22Rv1 (cell line): ENCODE measurements at regions not wholly inside any gene's neighbourhood (a gene's known extent, or its start where the extent isn't known, plus 50 kb on each side); places are given as distances from the start of the nearest gene placed in this dataset.

ENCODE experiments used
- H3K27ac ChIP-seq: fragments of 450-650 bp; 2 replicates; pipeline ENCODE4 v1.5.1; 2017
- ZFX ChIP-seq: fragments of 450-650 bp; IDR thresholded peaks from 2 replicates; pipeline ENCODE4 v1.6.1; 2017; ENCODE audit warnings: antibody characterized with exemption, borderline replicate concordance
- TF ChIP-seq, protein P1 (sequence below): fragments of 450-650 bp; IDR thresholded peaks from 2 replicates; pipeline ENCODE4 v1.5.1; 2017; ENCODE audit warnings: mild to moderate bottlenecking

DNA sequence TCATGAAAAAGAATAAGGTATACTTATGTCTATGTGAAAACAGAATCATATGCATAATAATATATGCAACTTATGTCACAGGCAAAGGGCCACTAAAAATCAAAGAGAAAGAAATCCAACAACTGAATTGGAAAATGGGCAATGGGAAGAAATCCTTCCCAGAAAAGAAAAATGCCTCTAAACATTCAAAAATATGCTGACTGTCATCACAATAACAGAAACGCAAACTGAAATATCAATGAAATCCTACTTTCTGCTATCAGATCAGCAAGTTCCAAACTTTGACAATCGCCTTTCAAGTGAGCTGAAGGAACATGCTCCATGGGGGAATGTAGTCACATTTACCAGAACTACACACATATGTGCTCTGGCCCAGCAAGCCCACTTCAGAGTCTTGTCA is 99.4 kb upstream of the KLF13 start:
- TF ChIP-seq, protein P1, sequence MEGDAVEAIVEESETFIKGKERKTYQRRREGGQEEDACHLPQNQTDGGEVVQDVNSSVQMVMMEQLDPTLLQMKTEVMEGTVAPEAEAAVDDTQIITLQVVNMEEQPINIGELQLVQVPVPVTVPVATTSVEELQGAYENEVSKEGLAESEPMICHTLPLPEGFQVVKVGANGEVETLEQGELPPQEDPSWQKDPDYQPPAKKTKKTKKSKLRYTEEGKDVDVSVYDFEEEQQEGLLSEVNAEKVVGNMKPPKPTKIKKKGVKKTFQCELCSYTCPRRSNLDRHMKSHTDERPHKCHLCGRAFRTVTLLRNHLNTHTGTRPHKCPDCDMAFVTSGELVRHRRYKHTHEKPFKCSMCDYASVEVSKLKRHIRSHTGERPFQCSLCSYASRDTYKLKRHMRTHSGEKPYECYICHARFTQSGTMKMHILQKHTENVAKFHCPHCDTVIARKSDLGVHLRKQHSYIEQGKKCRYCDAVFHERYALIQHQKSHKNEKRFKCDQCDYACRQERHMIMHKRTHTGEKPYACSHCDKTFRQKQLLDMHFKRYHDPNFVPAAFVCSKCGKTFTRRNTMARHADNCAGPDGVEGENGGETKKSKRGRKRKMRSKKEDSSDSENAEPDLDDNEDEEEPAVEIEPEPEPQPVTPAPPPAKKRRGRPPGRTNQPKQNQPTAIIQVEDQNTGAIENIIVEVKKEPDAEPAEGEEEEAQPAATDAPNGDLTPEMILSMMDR: no peak
- TF ChIP-seq ZFX: no peak
- H3K27ac ChIP-seq: no peak overlapping the region

DNA sequence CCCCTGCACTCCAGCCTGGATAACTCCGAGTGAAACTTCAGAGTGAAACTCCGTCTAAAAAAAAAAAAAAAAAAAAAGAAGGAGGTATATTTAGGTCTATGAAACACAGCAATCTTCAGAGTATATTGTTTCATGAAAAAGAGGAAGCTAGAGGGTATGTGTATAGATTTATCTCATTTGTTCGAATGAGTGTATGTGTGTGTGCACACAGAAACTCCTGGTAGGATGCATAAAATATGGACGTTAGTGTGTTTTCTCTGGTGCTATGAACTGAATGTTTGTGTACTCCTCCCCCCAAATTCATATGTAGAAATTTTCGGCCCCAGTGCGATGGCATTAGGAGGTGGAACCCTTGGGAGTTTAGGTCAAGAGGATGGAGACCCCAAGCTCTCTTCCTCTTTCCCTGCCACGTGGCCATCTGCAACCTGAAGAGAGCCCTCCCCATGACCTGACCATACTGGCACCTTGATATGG is 98.6 kb upstream of the KLF13 start:
- TF ChIP-seq ZFX: no peak
- TF ChIP-seq, protein P1: no peak
- H3K27ac ChIP-seq: no peak overlapping the region

DNA sequence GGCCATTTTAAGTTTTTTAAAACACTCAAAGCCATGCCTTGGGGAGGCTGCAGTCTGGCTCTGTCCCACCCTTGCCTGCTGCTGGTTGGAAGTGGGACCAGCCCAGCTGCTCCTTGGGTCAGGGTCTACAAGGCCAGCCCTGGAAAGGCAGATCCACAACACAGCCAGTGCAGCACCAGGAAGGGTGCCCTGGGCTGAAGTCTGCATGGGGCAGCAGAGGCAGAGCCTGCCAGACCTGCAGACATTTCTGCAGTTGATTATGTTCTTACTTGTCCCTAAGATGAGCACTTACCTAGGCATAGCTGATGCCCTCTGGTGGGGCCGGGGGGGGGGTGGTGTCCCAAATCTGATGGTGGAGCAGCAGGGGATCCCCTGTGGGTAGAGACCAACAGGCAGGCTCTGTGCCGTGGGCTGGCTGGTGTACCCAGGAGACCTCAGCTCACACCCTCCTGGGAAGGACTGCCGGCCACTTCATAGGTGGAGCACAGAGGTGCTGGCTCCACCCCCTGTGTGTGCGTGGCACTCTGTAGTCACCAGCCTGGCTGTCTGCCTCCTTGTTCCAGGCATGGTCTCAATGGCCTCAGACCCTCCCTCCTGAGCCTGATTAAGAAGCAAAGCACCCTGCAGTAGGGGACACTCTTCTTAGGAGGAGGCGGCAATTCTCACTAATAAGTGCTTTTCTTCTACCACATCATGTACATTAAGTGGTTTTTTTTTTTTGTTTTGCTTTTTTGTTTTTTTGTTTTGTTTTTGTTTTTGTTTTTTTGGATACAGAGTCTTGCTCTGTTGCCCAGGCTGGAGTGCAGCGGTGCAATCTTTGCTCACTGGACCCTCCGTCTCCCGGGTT is 97.4 kb upstream of the KLF13 start:
- no peak for TF ChIP-seq ZFX
- TF ChIP-seq, protein P1: no peak
- H3K27ac ChIP-seq: no peak overlapping the region

DNA sequence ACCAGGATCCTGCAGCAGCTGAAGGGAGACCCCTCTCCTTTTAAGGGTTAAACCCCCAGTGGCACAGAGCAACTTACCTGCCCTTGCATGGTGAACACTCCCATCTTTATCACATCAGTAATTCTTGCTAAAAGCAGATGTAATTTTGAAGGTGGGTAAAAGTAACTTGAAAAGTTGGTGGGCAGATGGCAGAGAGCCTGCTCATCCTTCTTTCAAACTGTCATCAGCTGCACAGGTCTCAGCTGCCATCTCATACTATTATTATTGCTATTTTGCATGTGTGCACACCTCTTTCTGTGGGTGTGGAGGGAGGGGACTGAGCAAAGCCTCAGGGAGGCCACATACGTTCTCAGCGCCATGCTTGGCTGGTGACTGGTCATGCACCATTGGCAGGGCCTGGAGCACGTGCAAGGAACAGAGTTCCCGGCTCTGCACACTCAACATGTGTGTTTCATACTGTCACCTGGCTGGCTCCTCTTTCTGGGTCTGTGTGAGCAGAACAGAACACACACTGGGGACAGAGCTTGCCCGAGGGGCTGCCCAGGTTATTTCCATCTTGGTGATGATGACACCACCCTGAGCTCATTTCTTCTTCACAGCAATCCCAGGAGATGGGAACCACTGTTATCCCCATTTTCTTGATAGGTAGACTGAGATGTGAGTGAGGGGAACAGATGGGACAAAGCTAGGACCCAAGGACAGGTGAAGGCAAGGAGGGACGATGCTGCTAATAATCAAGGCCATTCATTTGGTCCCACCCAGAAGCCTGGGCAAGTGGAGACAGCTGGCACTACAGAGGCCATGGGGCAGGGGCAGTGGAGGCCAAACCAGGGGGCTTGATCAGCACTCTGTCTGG is 95.8 kb upstream of the KLF13 start:
- TF ChIP-seq ZFX: no peak
- no peak overlapping the region for H3K27ac ChIP-seq

DNA sequence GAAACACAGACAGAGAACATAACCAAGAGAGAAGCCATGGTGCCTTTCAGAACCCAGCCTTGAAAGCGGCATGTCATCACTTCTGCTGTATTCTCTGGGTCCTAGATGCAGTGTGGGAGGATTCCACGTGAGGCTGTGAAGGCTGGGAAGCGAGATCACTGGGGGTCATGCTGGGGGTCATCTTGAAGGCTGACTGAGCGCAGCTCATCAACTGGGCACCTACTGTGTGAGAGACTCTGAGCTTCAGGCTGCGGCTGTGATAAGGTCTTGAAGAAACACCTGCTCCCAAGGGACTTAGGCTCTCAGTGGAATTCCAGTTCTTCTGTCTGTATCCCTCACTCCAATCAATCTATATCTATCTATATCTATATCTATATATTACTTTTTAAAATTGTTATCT is 91.8 kb upstream of the KLF13 start:
- no peak for TF ChIP-seq ZFX
- no peak overlapping the region for H3K27ac ChIP-seq

DNA sequence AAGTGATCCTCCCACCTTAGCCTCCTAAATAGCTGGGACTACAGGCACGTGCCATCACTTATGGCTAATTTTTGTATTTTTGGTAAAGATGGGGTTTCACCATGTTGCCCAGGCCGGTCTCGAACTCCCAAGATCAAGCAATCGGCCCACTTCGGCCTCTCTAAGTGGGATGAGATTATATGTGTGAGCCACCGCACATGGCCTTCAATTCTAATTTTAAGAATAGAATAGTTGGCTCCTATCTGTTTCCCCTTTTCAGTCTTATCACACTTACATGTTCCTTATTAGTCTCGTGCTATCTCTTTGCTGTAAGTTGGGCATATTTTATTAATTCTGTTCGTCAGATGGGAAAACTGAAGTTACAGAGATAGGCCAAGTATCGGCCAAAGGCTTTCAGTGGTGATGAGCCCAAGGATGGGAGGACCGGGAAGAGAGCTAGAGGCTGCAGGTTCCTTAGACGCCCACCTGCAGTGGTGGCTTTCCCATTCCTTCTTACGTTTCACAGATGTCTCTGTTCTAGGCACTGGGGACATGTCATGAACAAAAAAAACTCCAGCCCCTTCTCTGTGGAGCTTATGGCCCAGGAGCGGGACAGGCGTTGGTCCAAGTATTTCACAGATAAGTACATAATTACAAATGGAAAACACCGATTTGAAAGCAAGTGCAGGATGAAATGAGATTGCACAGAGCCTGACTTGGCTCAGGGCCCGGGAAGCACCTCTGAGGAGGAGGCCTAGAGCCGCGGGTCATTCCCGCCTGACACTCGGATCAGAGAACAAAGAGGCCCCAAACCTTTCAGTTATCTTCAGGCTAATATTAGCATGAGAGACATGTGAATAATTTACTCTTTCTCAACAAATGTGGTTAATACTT is 91.1 kb upstream of the KLF13 start:
- TF ChIP-seq, protein P1: no peak
- TF ChIP-seq ZFX: no peak
- no peak overlapping the region for H3K27ac ChIP-seq

DNA sequence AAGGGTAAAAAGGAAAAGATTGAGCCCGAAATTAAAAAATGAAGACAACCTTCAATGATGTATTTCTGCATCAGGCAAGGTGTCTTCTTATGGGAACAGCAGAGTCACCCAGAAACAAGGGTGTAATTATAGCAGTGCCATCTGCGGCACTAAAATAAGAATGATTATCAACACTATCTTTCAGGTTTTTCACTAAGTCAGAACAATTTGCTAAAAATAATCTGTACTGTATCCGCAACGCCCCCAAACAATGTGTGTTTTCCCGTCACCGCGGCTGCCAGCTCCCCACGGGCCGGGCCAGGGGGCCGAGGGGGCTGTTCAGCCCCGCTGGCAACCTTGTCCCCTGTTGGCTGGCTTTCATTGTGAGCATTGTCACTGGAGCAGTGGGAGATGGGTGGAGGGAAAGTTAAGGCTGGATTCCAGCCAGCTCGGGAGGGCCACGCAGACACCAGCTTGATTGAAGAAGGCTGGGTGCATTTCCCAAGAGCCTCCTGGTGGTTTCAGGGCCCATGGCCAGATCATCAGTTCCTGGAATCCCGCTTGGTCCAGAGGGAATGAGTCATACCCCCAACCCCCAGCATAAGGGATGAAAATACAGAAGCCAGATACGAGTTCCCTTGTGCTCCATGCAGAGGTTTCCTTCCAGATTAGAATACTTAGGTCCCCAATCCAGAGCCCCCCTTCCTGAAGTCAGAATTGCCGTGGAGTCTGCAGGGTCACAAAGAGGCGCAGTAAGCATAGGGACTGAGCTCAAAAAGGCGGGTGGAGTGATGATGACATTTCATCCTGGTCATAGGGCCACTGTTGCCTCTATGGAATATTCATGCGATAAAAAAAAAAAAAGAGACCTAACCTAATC is 90.2 kb upstream of the KLF13 start:
- no peak overlapping the region for H3K27ac ChIP-seq

More for the DNA sequence above, 90.2 kb upstream of the KLF13 start:
- TF ChIP-seq, protein P1: no peak
- no peak for TF ChIP-seq ZFX
